ENCODE measurements at regions not wholly inside any gene's neighbourhood (a gene's known extent, or its start where the extent isn't known, plus 50 kb on each side); places are given as distances from the start of the nearest gene placed in this dataset.
"Not testable (repeated sequence)": the region's sequence is repeated elsewhere in the genome, so short reads cannot be mapped to it uniquely, and the experiment has no call there.

DNA sequence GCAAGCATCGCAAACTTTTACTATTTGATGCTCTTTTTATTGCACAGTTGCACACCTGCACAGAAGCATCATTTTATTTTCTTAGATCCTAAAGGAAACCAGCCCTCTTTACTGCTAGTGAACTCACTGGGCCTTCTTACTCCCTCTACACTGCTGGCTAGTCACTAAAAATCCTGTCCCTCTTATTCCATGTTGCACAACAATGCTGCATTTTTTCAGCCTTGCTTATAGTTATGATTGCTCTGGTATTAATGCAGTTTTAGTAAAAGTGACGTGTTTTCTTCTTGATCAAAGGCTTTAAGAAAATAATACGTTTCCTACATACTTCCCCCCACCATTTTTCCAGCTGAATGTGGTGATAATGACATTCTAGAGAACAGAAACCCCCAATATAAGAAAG, 132.9 kb upstream of the FAM3C start:
- intact Hi-C loops (cut with DNase I) = no loop called here
- TF ChIP-seq, protein P1, sequence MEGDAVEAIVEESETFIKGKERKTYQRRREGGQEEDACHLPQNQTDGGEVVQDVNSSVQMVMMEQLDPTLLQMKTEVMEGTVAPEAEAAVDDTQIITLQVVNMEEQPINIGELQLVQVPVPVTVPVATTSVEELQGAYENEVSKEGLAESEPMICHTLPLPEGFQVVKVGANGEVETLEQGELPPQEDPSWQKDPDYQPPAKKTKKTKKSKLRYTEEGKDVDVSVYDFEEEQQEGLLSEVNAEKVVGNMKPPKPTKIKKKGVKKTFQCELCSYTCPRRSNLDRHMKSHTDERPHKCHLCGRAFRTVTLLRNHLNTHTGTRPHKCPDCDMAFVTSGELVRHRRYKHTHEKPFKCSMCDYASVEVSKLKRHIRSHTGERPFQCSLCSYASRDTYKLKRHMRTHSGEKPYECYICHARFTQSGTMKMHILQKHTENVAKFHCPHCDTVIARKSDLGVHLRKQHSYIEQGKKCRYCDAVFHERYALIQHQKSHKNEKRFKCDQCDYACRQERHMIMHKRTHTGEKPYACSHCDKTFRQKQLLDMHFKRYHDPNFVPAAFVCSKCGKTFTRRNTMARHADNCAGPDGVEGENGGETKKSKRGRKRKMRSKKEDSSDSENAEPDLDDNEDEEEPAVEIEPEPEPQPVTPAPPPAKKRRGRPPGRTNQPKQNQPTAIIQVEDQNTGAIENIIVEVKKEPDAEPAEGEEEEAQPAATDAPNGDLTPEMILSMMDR (IDR thresholded peaks at IDR 0.05; ENCODE audit: borderline replicate concordance, extremely low read depth, insufficient read depth) = no peak
- no peak overlapping the region for H3K9ac ChIP-seq (ENCODE audit: low read length in 3 of 3)
- H3K36me3 ChIP-seq (ENCODE audit: control insufficient read depth in 2 of 3, insufficient read depth in 3 of 3, low read length in 3 of 3) = no peaks in the 10 kb centered on the region
- no peaks in the 10 kb centered on the region for H3K9me3 ChIP-seq (ENCODE audit: control insufficient read depth in 2 of 3, insufficient read depth in 1 of 3, low read length in 3 of 3)
- no peaks in the 10 kb centered on the region for H3K4me1 ChIP-seq (ENCODE audit: control insufficient read depth in 2 of 3, insufficient read depth in 2 of 3, low read depth in 1 of 3, low read length in 3 of 3)
- no peak overlapping the region for H3K27ac ChIP-seq (ENCODE audit: low read depth in 2 of 2, low read length in 2 of 2)
- H3K4me3 ChIP-seq (ENCODE audit: low read length in 3 of 3) = no peak overlapping the region
- FAIRE-seq = no peak
- H3K27me3 ChIP-seq (ENCODE audit: control insufficient read depth, insufficient read depth, low read length) = no peaks in the 10 kb centered on the region
- DNase-seq = no peak

DNA sequence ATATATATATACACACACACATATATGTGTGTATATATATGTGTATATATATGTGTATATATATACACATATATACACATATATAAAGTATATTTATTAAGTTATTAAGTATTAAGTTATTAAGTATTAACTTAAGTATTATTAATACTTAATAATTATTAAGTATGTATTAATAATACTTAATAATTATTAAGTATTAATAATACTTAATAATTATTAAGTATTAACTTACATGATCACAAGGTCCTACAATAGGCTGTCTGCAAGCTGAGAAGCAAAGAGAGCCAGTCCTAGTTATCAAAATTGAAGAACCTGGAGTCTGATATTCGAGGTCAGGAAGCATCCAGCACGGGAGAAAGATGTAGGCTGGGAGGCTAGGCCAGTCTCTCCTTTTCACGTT, 130.1 kb upstream of the FAM3C start:
- H3K27me3 ChIP-seq (ENCODE audit: control insufficient read depth, insufficient read depth, low read length); H3K4me3 ChIP-seq (ENCODE audit: low read length in 3 of 3); H3K4me1 ChIP-seq (ENCODE audit: control insufficient read depth in 2 of 3, insufficient read depth in 2 of 3, low read depth in 1 of 3, low read length in 3 of 3); H3K27ac ChIP-seq (ENCODE audit: low read depth in 2 of 2, low read length in 2 of 2); H3K9me3 ChIP-seq (ENCODE audit: control insufficient read depth in 2 of 3, insufficient read depth in 1 of 3, low read length in 3 of 3); H3K36me3 ChIP-seq (ENCODE audit: control insufficient read depth in 2 of 3, insufficient read depth in 3 of 3, low read length in 3 of 3); intact Hi-C loops (cut with DNase I); DNase-seq; H3K9ac ChIP-seq (ENCODE audit: low read length in 3 of 3): not testable (repeated sequence)
- FAIRE-seq = peak; percentile 85

DNA sequence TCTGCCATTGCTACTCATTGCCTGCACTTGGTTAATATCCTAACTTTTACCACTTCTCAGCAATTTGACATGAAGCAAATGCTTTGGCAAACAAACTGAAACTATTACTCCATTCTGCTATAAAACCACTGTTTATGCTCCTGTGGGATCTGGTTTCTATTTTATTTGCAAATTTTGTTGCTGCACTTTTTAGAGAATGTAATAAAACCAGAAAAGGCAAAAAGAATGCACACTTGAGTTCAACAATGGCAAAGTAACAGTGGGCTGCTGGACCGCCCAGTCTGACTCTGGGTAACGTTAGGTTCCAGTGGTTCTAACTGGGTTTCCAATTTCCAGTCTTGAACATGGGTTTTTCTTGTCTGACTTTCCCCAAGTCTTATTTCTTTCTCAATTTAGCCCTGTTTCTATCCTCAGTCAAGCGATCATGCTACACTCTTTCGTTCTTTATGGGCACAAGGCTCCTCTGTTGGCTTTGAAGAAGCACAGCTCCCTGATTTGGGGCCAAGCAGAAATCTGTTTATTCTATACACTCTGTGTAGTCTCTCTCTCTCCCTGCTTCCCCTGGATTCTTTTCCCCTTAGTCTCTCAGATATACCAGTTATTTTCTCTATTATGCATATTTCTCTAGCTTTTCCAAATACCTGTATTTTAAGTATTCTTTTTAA, 129.2 kb upstream of the FAM3C start:
- FAIRE-seq = no peak
- Histone ChIP-seq H3K4me1 (ENCODE audit: control insufficient read depth in 2 of 3, insufficient read depth in 2 of 3, low read depth in 1 of 3, low read length in 3 of 3) (no peaks in the 10 kb centered on the region), H3K9ac (ENCODE audit: low read length in 3 of 3) (no peak overlapping the region), H3K9me3 (ENCODE audit: control insufficient read depth in 2 of 3, insufficient read depth in 1 of 3, low read length in 3 of 3) (no peaks in the 10 kb centered on the region), H3K27me3 (ENCODE audit: control insufficient read depth, insufficient read depth, low read length) (no peaks in the 10 kb centered on the region), H3K4me3 (ENCODE audit: low read length in 3 of 3) (no peak overlapping the region), H3K36me3 (ENCODE audit: control insufficient read depth in 2 of 3, insufficient read depth in 3 of 3, low read length in 3 of 3) (no peaks in the 10 kb centered on the region), H3K27ac (ENCODE audit: low read depth in 2 of 2, low read length in 2 of 2) (no peak overlapping the region)
- intact Hi-C loops (cut with DNase I) = no loop called here
- TF ChIP-seq, protein P1 (IDR thresholded peaks at IDR 0.05; ENCODE audit: borderline replicate concordance, extremely low read depth, insufficient read depth) = no peak
- DNase-seq = no peak

DNA sequence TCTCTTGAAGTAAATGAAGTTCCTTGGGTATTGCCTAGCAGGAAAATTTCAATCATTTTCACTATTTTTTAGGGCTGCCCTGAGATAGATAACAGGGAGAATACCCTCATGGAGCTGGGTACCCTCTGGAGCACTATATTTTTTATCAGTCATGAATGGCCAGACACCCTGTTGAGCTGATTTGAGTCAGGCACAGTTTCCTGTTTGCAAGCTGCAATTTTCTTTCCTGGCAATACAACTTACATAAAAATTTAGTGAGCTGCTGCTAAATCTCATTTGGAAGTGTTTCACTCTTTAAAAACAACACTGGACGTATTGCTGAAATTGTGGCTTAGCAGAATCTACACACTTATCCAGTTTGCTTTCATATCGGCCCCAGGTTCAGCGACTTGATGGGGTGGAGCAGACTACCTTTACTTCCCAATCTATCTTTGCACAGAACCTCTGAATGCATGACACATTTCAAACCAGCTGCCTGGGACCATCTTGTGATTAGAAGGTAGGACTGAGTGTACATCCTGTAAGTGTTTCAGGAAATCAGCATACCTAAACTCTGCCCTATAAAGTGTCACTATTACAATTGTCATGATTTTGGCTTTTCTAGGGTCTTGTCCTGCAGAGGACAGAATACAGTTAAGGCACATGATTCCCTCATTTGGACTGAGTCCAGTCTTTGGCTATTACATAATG, 125.7 kb upstream of the FAM3C start:
- no peaks in the 10 kb centered on the region for H3K9me3 ChIP-seq (ENCODE audit: control insufficient read depth in 2 of 3, insufficient read depth in 1 of 3, low read length in 3 of 3)
- FAIRE-seq = no peak
- no peaks in the 10 kb centered on the region for H3K27me3 ChIP-seq (ENCODE audit: control insufficient read depth, insufficient read depth, low read length)
- no peaks in the 10 kb centered on the region for H3K36me3 ChIP-seq (ENCODE audit: control insufficient read depth in 2 of 3, insufficient read depth in 3 of 3, low read length in 3 of 3)
- no peak overlapping the region for H3K4me3 ChIP-seq (ENCODE audit: low read length in 3 of 3)
- intact Hi-C loops (cut with DNase I) = no loop called here
- no peaks in the 10 kb centered on the region for H3K4me1 ChIP-seq (ENCODE audit: control insufficient read depth in 2 of 3, insufficient read depth in 2 of 3, low read depth in 1 of 3, low read length in 3 of 3)
- TF ChIP-seq, protein P1 (IDR thresholded peaks at IDR 0.05; ENCODE audit: borderline replicate concordance, extremely low read depth, insufficient read depth) = no peak
- no peak for DNase-seq
- H3K27ac ChIP-seq (ENCODE audit: low read depth in 2 of 2, low read length in 2 of 2) = no peak overlapping the region
- no peak overlapping the region for H3K9ac ChIP-seq (ENCODE audit: low read length in 3 of 3)
